ENCODE measurements at regions not wholly inside any gene's neighbourhood (a gene's known extent, or its start where the extent isn't known, plus 50 kb on each side); places are given as distances from the start of the nearest gene placed in this dataset.

DNA sequence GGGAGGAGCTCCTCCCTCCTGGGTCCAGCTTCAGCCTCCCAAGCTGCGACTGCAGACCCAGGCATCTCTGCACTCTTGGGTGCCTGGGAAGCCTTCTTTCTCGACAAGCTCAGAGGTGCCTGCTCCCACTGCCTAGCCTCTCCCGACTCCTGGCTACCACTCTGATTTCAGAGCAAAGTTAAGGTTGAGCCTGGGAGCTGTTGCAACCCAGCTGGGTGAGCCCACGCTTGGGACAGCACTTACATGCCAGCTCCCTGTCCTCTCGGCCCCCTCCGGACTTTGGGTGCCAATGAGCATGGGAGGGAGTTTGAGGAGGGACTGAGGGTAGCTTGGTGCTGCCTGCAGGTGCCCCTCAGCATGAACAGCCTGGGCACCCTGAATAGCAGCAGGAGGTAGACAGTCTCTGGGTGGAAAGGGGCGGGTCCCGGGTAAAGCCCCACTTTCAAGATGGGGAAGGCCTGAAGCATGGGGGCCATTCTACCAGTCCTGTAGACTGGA, 1383.4 kb upstream of the PCDH20 start:
- H3K9ac ChIP-seq (ENCODE audit: insufficient read length, low read depth): no peak overlapping the region
- H3K4me3 ChIP-seq (ENCODE audit: insufficient read length, low read depth): no peak overlapping the region
- H3K4me1 ChIP-seq (ENCODE audit: insufficient read depth, insufficient read length): no peaks in the 10 kb centered on the region
- no peak for DNase-seq (ENCODE audit: low read depth, low spot score)
- TF ChIP-seq ZNF274 (IDR thresholded peaks at IDR 0.05; ENCODE audit: low read depth, low read length): no peak
- TF ChIP-seq SUZ12 (IDR thresholded peaks at IDR 0.05; ENCODE audit: extremely low read depth, insufficient read depth, insufficient read length): no peak
- TF ChIP-seq YY1 (IDR thresholded peaks at IDR 0.05; ENCODE audit: insufficient read depth, insufficient read length): no peak
- H3K27me3 ChIP-seq (ENCODE audit: insufficient read depth, insufficient read length): no peaks in the 10 kb centered on the region
- H3K9me3 ChIP-seq (ENCODE audit: insufficient read depth, low read length): no peaks in the 10 kb centered on the region
- H3K36me3 ChIP-seq (ENCODE audit: insufficient read depth, insufficient read length, low read length): no peaks in the 10 kb centered on the region

DNA sequence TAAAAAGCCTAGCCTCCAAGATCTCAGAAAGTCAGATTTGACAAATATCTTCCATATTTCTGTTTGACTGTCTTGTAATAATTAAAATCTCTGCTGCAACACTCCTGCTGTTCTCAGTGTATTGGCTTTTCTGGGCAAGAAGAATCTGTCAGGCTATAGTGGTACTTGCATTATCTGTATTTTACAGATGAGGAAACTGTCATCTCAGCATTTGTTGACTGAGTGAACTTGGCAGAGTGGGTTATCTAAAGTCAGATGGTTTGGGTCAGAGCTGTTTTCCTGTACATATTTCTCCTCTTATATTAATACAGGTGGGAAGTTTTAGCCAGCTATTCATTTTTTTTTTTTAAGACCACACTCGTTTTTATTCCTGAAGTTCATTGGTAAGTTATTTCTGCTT, 1378.2 kb upstream of the PCDH20 start:
- Histone ChIP-seq H3K4me1 (ENCODE audit: insufficient read depth, insufficient read length) (no peaks in the 10 kb centered on the region), H3K36me3 (ENCODE audit: insufficient read depth, insufficient read length, low read length) (no peaks in the 10 kb centered on the region), H3K4me3 (ENCODE audit: insufficient read length, low read depth) (no peak overlapping the region), H3K27me3 (ENCODE audit: insufficient read depth, insufficient read length) (no peaks in the 10 kb centered on the region), H3K9me3 (ENCODE audit: insufficient read depth, low read length) (no peaks in the 10 kb centered on the region), H3K9ac (ENCODE audit: insufficient read length, low read depth) (no peak overlapping the region)
- DNase-seq (ENCODE audit: low read depth, low spot score): no peak
- no peak for TF ChIP-seq SUZ12 (IDR thresholded peaks at IDR 0.05; ENCODE audit: extremely low read depth, insufficient read depth, insufficient read length)
- no peak for TF ChIP-seq ZNF274 (IDR thresholded peaks at IDR 0.05; ENCODE audit: low read depth, low read length)
- no peak for TF ChIP-seq YY1 (IDR thresholded peaks at IDR 0.05; ENCODE audit: insufficient read depth, insufficient read length)

DNA sequence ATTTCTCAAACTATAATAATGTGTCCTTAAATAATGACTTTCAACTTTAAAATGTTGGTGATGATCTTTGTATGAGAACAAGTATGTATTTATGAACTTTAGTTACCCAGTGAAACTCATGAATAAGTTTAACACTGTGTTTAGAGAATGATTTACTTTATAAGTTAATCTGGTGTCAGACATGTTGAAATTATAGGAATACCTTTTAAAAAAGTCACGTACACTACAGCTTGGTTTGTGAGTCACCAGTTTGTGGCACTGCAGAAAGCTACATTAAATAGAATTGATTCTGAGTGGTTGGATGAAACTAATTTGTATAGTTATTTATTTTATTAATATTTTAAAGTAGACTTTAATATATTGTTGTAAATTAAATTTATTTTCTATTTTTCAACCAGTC, 1366.2 kb upstream of the PCDH20 start:
- no peaks in the 10 kb centered on the region for H3K4me1 ChIP-seq (ENCODE audit: insufficient read depth, insufficient read length)
- no peak overlapping the region for H3K4me3 ChIP-seq (ENCODE audit: insufficient read length, low read depth)
- no peak for DNase-seq (ENCODE audit: low read depth, low spot score)
- no peak for TF ChIP-seq ZNF274 (IDR thresholded peaks at IDR 0.05; ENCODE audit: low read depth, low read length)
- no peak for TF ChIP-seq SUZ12 (IDR thresholded peaks at IDR 0.05; ENCODE audit: extremely low read depth, insufficient read depth, insufficient read length)
- TF ChIP-seq YY1 (IDR thresholded peaks at IDR 0.05; ENCODE audit: insufficient read depth, insufficient read length): no peak
- no peaks in the 10 kb centered on the region for H3K9me3 ChIP-seq (ENCODE audit: insufficient read depth, low read length)
- no peak overlapping the region for H3K9ac ChIP-seq (ENCODE audit: insufficient read length, low read depth)
- H3K36me3 ChIP-seq (ENCODE audit: insufficient read depth, insufficient read length, low read length): no peaks in the 10 kb centered on the region
- H3K27me3 ChIP-seq (ENCODE audit: insufficient read depth, insufficient read length): no peaks in the 10 kb centered on the region

DNA sequence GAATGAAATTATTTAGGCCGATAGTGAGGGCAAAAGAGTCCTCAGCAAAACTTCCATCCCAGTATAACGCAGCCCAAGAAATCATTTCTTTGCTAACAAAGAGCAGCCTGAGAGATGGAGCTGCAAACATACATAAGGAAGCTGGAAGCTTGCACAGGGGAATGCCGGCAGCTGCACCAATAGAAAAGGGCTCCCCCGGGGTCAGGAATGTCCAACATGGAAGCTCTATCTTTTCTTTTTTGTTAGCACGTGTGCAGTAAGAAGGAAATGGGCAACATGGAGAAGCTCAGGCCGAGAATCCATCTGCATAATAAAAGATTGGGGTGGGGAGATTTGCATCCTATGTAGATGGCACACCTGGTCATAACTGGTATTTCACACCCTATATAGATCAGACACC, 1363.5 kb upstream of the PCDH20 start:
- H3K27me3 ChIP-seq (ENCODE audit: insufficient read depth, insufficient read length): no peaks in the 10 kb centered on the region
- H3K4me1 ChIP-seq (ENCODE audit: insufficient read depth, insufficient read length): no peaks in the 10 kb centered on the region
- no peaks in the 10 kb centered on the region for H3K9me3 ChIP-seq (ENCODE audit: insufficient read depth, low read length)
- TF ChIP-seq YY1 (IDR thresholded peaks at IDR 0.05; ENCODE audit: insufficient read depth, insufficient read length) (no peak), ZNF274 (IDR thresholded peaks at IDR 0.05; ENCODE audit: low read depth, low read length) (no peak), SUZ12 (IDR thresholded peaks at IDR 0.05; ENCODE audit: extremely low read depth, insufficient read depth, insufficient read length) (no peak)
- H3K4me3 ChIP-seq (ENCODE audit: insufficient read length, low read depth): no peak overlapping the region
- no peak overlapping the region for H3K9ac ChIP-seq (ENCODE audit: insufficient read length, low read depth)
- H3K36me3 ChIP-seq (ENCODE audit: insufficient read depth, insufficient read length, low read length): no peaks in the 10 kb centered on the region
- no peak for DNase-seq (ENCODE audit: low read depth, low spot score)

DNA sequence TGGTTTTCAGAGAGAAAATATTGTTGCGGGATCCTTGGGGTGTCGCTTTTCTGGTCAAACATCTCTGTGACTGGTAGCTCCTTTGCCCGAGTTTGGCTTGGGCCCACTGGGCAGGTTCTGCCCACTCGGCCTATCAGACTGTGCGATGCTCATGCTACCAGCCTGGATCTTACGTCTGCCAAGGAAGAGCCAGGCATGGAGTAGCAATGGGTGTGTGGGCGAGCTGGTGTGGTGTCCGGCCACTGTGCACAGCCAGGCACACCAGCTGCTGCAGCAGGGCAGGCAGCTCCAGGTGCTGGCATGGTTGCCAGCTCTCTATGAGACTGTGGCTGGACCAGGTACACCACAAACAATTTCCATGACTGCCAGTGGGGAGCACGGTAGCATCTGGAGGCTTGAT, 1351.8 kb upstream of the PCDH20 start:
- no peaks in the 10 kb centered on the region for H3K27me3 ChIP-seq (ENCODE audit: insufficient read depth, insufficient read length)
- no peak overlapping the region for H3K4me3 ChIP-seq (ENCODE audit: insufficient read length, low read depth)
- no peaks in the 10 kb centered on the region for H3K9me3 ChIP-seq (ENCODE audit: insufficient read depth, low read length)
- DNase-seq (ENCODE audit: low read depth, low spot score): no peak
- no peak overlapping the region for H3K9ac ChIP-seq (ENCODE audit: insufficient read length, low read depth)
- no peak for TF ChIP-seq SUZ12 (IDR thresholded peaks at IDR 0.05; ENCODE audit: extremely low read depth, insufficient read depth, insufficient read length)
- TF ChIP-seq YY1 (IDR thresholded peaks at IDR 0.05; ENCODE audit: insufficient read depth, insufficient read length): no peak
- TF ChIP-seq ZNF274 (IDR thresholded peaks at IDR 0.05; ENCODE audit: low read depth, low read length): no peak
- no peaks in the 10 kb centered on the region for H3K4me1 ChIP-seq (ENCODE audit: insufficient read depth, insufficient read length)
- H3K36me3 ChIP-seq (ENCODE audit: insufficient read depth, insufficient read length, low read length): no peaks in the 10 kb centered on the region

DNA sequence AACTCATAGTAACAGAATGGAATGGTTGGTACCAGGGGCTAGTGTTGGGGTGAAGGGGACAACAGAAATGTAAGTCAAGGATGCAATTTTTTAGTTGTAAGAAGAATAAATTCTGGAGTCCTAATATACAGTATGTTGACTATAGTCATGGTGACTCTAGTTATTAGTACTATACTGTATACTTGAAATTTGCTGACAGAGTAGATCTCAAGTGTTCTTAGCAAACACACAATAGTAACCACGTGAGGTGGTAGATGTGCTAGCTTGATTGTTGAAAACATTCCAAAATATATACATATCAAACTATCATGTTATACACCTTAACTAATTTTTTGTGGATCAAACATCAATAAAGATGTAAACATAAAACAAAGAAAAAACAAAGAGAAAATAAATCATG, 1345.1 kb upstream of the PCDH20 start:
- no peak overlapping the region for H3K4me3 ChIP-seq (ENCODE audit: insufficient read length, low read depth)
- no peaks in the 10 kb centered on the region for H3K27me3 ChIP-seq (ENCODE audit: insufficient read depth, insufficient read length)
- H3K9me3 ChIP-seq (ENCODE audit: insufficient read depth, low read length): no peaks in the 10 kb centered on the region
- H3K9ac ChIP-seq (ENCODE audit: insufficient read length, low read depth): no peak overlapping the region
- TF ChIP-seq SUZ12 (IDR thresholded peaks at IDR 0.05; ENCODE audit: extremely low read depth, insufficient read depth, insufficient read length) (no peak), YY1 (IDR thresholded peaks at IDR 0.05; ENCODE audit: insufficient read depth, insufficient read length) (no peak), ZNF274 (IDR thresholded peaks at IDR 0.05; ENCODE audit: low read depth, low read length) (no peak)
- H3K36me3 ChIP-seq (ENCODE audit: insufficient read depth, insufficient read length, low read length): no peaks in the 10 kb centered on the region
- no peak for DNase-seq (ENCODE audit: low read depth, low spot score)
- H3K4me1 ChIP-seq (ENCODE audit: insufficient read depth, insufficient read length): no peaks in the 10 kb centered on the region

DNA sequence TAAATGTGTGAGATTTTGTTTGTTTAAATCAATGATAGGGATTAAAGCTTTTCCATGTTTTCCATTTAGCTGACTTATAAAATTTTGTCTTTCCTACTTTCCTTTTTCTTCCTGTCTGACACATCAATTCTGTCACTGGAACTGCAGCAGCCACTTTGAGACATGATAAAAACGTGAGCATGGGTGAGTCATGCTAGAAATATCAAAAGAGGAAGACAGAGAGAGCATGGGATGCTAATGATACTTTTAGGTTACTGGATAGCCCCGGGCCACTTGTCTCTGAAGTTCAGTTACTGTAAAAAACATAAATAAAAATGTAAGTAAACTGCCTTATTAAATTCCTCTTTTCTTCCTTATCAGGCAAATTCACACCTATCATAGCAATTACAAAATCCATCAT, 1332.0 kb upstream of the PCDH20 start:
- Histone ChIP-seq H3K27me3 (ENCODE audit: insufficient read depth, insufficient read length) (no peaks in the 10 kb centered on the region), H3K9me3 (ENCODE audit: insufficient read depth, low read length) (no peaks in the 10 kb centered on the region), H3K36me3 (ENCODE audit: insufficient read depth, insufficient read length, low read length) (no peaks in the 10 kb centered on the region), H3K4me3 (ENCODE audit: insufficient read length, low read depth) (no peak overlapping the region), H3K9ac (ENCODE audit: insufficient read length, low read depth) (no peak overlapping the region), H3K4me1 (ENCODE audit: insufficient read depth, insufficient read length) (no peaks in the 10 kb centered on the region)
- TF ChIP-seq SUZ12 (IDR thresholded peaks at IDR 0.05; ENCODE audit: extremely low read depth, insufficient read depth, insufficient read length): no peak
- no peak for TF ChIP-seq YY1 (IDR thresholded peaks at IDR 0.05; ENCODE audit: insufficient read depth, insufficient read length)
- TF ChIP-seq ZNF274 (IDR thresholded peaks at IDR 0.05; ENCODE audit: low read depth, low read length): no peak
- DNase-seq (ENCODE audit: low read depth, low spot score): no peak
